ENCODE measurements at regions not wholly inside any gene's neighbourhood (a gene's known extent, or its start where the extent isn't known, plus 50 kb on each side); places are given as distances from the start of the nearest gene placed in this dataset.

DNA sequence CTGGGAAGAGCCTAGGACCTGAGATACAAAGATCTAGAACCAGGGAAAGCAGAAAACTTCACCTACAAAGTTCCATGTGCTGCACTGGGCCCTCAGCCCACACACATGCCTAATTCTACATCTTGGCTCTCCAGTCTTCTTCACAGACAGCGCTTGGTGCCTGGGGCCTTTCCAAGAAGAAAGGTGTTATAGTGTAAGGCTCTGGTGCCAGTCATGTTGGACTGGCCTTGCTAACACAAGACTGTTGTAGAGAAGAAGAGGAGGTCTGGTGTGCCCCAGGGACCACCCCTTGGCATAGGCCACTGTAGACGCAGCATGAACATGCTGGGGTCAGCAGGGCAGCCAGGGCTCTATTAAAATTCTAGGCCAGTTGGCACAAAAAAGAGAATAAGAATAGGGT, 226.2 kb upstream of the CTNNB1 start (continued):
- TF ChIP-seq, protein P1, sequence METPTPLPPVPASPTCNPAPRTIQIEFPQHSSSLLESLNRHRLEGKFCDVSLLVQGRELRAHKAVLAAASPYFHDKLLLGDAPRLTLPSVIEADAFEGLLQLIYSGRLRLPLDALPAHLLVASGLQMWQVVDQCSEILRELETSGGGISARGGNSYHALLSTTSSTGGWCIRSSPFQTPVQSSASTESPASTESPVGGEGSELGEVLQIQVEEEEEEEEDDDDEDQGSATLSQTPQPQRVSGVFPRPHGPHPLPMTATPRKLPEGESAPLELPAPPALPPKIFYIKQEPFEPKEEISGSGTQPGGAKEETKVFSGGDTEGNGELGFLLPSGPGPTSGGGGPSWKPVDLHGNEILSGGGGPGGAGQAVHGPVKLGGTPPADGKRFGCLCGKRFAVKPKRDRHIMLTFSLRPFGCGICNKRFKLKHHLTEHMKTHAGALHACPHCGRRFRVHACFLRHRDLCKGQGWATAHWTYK (CRISPR knock-in tag; IDR thresholded peaks at IDR 0.05), result no peak

- Histone ChIP-seq H2AFZ (ENCODE audit: low read depth, low read length) (no peak overlapping the region), H3K9ac (ENCODE audit: insufficient read depth in 1 of 2, low read depth in 2 of 2, low read length in 2 of 2) (no peak overlapping the region), H3K36me3 (ENCODE audit: control insufficient read depth, insufficient read depth, low read length) (no peaks in the 10 kb centered on the region), H3K27me3 (ENCODE audit: control insufficient read depth in 2 of 2, insufficient read depth in 2 of 2, low read length in 2 of 2) (no peaks in the 10 kb centered on the region), H3K9me1 (ENCODE audit: control insufficient read depth, insufficient read depth, low read length) (no peaks in the 10 kb centered on the region), H3K4me3 (no peak overlapping the region), H3K9me3 (replicated peaks; ENCODE audit: control insufficient read depth, insufficient read depth, low read depth, low read length) (no peaks in the 10 kb centered on the region), H3K4me2 (ENCODE audit: insufficient read depth, low read length) (no peak overlapping the region), H3K79me2 (ENCODE audit: control insufficient read depth, insufficient read depth, low read length) (no peaks in the 10 kb centered on the region), H4K20me1 (replicated peaks; ENCODE audit: control insufficient read depth, insufficient read depth, low read length) (0 out of 2 replicates have a peak, but pooled peaks cover 4% of the 10 kb centered on the region), H3K4me1 (replicated peaks in 1 of 2; ENCODE audit: control insufficient read depth in 2 of 2, insufficient read depth in 2 of 2, low read length in 2 of 2) (no peaks in the 10 kb centered on the region), H3K27ac (ENCODE audit: extremely low read depth, low read depth, low read length) (no peak overlapping the region)
- under 1% methylated on average over 6 of the region's 6 CpGs for WGBS (ENCODE audit: insufficient coverage, low coverage, missing lambda C conversion rate)
- ChIA-PET POLR2A (no interaction called here), CTCF (ENCODE audit: low intra/inter-chr PET ratio) (no interaction called here)
- intact Hi-C loops (cut with micrococcal nuclease) (no loop called here), in situ Hi-C loops (cut with MboI) (no loop called here)
- ATAC-seq, result no peak
- FAIRE-seq, result no peak
- no TSS peak for BruUV-seq (replicated peaks)
- no peak for DNase-seq (ENCODE audit: extremely low read depth in 1 of 4, low spot score in 3 of 4)
- no peak for TF ChIP-seq ZNF134 (CRISPR knock-in tag; conservative IDR thresholded peaks at IDR 0.05)
- TF ChIP-seq, protein P2, sequence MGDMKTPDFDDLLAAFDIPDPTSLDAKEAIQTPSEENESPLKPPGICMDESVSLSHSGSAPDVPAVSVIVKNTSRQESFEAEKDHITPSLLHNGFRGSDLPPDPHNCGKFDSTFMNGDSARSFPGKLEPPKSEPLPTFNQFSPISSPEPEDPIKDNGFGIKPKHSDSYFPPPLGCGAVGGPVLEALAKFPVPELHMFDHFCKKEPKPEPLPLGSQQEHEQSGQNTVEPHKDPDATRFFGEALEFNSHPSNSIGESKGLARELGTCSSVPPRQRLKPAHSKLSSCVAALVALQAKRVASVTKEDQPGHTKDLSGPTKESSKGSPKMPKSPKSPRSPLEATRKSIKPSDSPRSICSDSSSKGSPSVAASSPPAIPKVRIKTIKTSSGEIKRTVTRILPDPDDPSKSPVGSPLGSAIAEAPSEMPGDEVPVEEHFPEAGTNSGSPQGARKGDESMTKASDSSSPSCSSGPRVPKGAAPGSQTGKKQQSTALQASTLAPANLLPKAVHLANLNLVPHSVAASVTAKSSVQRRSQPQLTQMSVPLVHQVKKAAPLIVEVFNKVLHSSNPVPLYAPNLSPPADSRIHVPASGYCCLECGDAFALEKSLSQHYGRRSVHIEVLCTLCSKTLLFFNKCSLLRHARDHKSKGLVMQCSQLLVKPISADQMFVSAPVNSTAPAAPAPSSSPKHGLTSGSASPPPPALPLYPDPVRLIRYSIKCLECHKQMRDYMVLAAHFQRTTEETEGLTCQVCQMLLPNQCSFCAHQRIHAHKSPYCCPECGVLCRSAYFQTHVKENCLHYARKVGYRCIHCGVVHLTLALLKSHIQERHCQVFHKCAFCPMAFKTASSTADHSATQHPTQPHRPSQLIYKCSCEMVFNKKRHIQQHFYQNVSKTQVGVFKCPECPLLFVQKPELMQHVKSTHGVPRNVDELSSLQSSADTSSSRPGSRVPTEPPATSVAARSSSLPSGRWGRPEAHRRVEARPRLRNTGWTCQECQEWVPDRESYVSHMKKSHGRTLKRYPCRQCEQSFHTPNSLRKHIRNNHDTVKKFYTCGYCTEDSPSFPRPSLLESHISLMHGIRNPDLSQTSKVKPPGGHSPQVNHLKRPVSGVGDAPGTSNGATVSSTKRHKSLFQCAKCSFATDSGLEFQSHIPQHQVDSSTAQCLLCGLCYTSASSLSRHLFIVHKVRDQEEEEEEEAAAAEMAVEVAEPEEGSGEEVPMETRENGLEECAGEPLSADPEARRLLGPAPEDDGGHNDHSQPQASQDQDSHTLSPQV (IDR thresholded peaks at IDR 0.05), result no peak
- no peak for TF ChIP-seq FOXJ2 (tag; IDR thresholded peaks at IDR 0.05)
- TF ChIP-seq ZNF766 (CRISPR knock-in tag; conservative IDR thresholded peaks at IDR 0.05), result no peak
- no peak for TF ChIP-seq TCF7 (IDR thresholded peaks at IDR 0.05; ENCODE audit: borderline replicate concordance)
- no peak for TF ChIP-seq ZNF583 (CRISPR knock-in tag; IDR thresholded peaks at IDR 0.05)
- no peak for TF ChIP-seq TFAM (CRISPR knock-in tag; conservative IDR thresholded peaks at IDR 0.05)
- no peak for TF ChIP-seq CREBBP (IDR thresholded peaks at IDR 0.05; ENCODE audit: low read depth, low read length)
- TF ChIP-seq SRSF9 (IDR thresholded peaks at IDR 0.05; ENCODE audit: borderline replicate concordance, low read depth, low read length), result no peak
- no peak for TF ChIP-seq HMGXB4 (CRISPR knock-in tag; IDR thresholded peaks at IDR 0.05)
- TF ChIP-seq ZNF263 (CRISPR knock-in tag; IDR thresholded peaks at IDR 0.05; ENCODE audit: borderline replicate concordance), result no peak
- TF ChIP-seq, protein P3, sequence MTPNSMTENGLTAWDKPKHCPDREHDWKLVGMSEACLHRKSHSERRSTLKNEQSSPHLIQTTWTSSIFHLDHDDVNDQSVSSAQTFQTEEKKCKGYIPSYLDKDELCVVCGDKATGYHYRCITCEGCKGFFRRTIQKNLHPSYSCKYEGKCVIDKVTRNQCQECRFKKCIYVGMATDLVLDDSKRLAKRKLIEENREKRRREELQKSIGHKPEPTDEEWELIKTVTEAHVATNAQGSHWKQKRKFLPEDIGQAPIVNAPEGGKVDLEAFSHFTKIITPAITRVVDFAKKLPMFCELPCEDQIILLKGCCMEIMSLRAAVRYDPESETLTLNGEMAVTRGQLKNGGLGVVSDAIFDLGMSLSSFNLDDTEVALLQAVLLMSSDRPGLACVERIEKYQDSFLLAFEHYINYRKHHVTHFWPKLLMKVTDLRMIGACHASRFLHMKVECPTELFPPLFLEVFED (CRISPR knock-in tag; conservative IDR thresholded peaks at IDR 0.05), result no peak
Measured at GRCh38 chr3:40975711-40976121, 223.6 kb upstream of the CTNNB1 start.
